Stomach (tissue), 8 donors: ENCODE measurements at regions not wholly inside any gene's neighbourhood (a gene's known extent, or its start where the extent isn't known, plus 50 kb on each side); places are given as distances from the start of the nearest gene placed in this dataset.

Experiments
- DNase-seq, 2 donors: peaks; one replicate each; pipeline versions ENCODE4 v3.0.0 to v3.0.0-alpha.2; 2013 to 2019
- H3K27ac ChIP-seq, 5 donors: fragments of 200-600 bp in 4 of 5; sonication (generic) in 4 of 5; one replicate each; pipeline ENCODE4 v1.5.1; 2013 to 2019; ENCODE audit warnings: mild to moderate bottlenecking in 1 of 5, moderate library complexity in 1 of 5
- H3K27me3 ChIP-seq, 3 donors: fragments of 200-600 bp; sonication (generic); one replicate each; pipeline ENCODE4 v1.5.1; 2017 to 2019; ENCODE audit warnings: mixed run types in 1 of 3
- H3K36me3 ChIP-seq, 4 donors: fragments of 200-600 bp; sonication (generic); 1 replicate in 3 of 4; 2 replicates in 1 of 4; pipeline ENCODE4 v1.5.1; 2016 to 2019
- H3K4me1 ChIP-seq, 4 donors: fragments of 200-600 bp; sonication (generic); one replicate each; pipeline ENCODE4 v1.5.1; 2016 to 2019
- H3K4me3 ChIP-seq, 4 donors: fragments of 200-600 bp; sonication (generic) in 3 of 4; one replicate each; pipeline ENCODE4 v1.5.1; 2016 to 2019; ENCODE audit warnings: mild to moderate bottlenecking in 1 of 4
- H3K9me3 ChIP-seq, 4 donors: fragments of 200-600 bp; sonication (generic); one replicate each; pipeline ENCODE4 v1.5.1; 2016 to 2019
- EP300 ChIP-seq: sonication (generic); formaldehyde crosslinking; IDR thresholded peaks from one replicate; pipeline ENCODE4 v1.6.1; 2017; ENCODE audit warnings: antibody characterized with exemption
- POLR2A ChIP-seq, 4 donors: fragments of 450-650 bp; IDR thresholded peaks; one replicate each; pipeline ENCODE4 v1.6.1; 2016; ENCODE audit warnings: antibody characterized with exemption in 4 of 4, control low read depth in 2 of 4, mild to moderate bottlenecking in 1 of 4, moderate library complexity in 1 of 4
- POLR2AphosphoS5 ChIP-seq, 3 donors: sonication (generic); formaldehyde crosslinking; IDR thresholded peaks; one replicate each; pipeline ENCODE4 v1.6.1; 2016; ENCODE audit warnings: antibody characterized with exemption in 3 of 3
- WGBS, 5 donors: extraction: QIAGEN DNeasy Blood & Tissue Kit in 3 of 5; methylation state at CpG; one replicate each; pipeline versions ENCODE4 v1.1.5 to v1.1.7; 2013 to 2018; 5-methylcytosine and 5-hydroxymethylcytosine counted together
- intact Hi-C: fragments of 100-400 bp; cut with DNase I; formaldehyde crosslinking; loops from one replicate; pipeline ENCODE4 v1.15.1; 2023; ENCODE audit warnings: low total_unique reads
- TF ChIP-seq, protein P1 (sequence below), 7 experiments: fragments of 450-650 bp in 4 of 7; fragments of 200-600 bp in 3 of 7; sonication (generic) in 3 of 7; IDR thresholded peaks; one replicate each; pipeline ENCODE4 v1.5.1; 2016 to 2019; ENCODE audit warnings: antibody characterized with exemption in 7 of 7, control low read depth in 2 of 7, mild to moderate bottlenecking in 1 of 7
- donor health status: healthy with polysubstance abuse.
- donor health status: Bipolar disorder and iron deficiency.
- donor health status: healthy.

DNA sequence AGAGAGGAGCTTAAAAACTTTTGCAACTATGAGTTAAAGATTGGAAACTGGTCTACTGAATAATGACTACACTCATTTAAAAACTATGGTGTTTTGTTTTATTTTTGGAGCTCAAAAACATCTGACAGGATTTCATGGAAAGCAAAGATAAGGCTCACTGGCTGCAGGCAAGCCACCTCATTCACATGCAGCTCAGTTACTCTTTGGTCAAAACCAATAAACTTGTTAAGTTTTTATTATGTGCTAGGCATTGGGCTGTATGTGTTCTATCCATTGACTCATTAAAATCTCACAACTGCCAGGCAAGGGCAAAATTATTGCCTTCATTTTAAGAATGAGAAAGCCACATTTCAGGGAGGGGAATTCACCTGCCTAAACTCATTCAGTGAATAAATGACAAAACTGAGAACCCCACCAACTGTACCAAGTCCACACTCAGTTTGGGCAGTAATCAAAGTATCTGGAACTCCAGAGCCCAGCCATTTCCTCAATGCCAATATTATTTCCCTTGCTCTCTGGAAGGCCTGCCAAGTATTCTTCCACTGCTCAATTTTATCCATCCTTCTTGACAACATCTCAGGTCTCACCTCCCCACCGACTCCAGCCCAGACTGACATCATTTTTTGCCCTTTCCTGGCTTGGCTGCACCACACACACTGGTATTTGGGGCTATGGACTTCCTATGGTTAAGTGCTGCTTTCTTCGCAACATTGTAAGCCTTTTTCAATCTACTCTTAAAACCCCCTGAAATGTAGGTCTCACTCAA is 401.1 kb upstream of the NFIA start:
- Histone ChIP-seq H3K27ac (no peak overlapping the region), H3K4me1 (no peaks in the 10 kb centered on the region), H3K4me3 (no peak overlapping the region), H3K9me3 (no peaks in the 10 kb centered on the region), H3K36me3 (no peaks in the 10 kb centered on the region), H3K27me3 (no peaks in the 10 kb centered on the region)
- 75 to 96% (median 84%) methylated on average over 2 of the region's 2 CpGs for WGBS, 5 donors
- TF ChIP-seq POLR2A (IDR thresholded peaks at IDR 0.05) (no peak), POLR2AphosphoS5 (IDR thresholded peaks at IDR 0.05) (no peak), EP300 (no peak)
- TF ChIP-seq, protein P1, sequence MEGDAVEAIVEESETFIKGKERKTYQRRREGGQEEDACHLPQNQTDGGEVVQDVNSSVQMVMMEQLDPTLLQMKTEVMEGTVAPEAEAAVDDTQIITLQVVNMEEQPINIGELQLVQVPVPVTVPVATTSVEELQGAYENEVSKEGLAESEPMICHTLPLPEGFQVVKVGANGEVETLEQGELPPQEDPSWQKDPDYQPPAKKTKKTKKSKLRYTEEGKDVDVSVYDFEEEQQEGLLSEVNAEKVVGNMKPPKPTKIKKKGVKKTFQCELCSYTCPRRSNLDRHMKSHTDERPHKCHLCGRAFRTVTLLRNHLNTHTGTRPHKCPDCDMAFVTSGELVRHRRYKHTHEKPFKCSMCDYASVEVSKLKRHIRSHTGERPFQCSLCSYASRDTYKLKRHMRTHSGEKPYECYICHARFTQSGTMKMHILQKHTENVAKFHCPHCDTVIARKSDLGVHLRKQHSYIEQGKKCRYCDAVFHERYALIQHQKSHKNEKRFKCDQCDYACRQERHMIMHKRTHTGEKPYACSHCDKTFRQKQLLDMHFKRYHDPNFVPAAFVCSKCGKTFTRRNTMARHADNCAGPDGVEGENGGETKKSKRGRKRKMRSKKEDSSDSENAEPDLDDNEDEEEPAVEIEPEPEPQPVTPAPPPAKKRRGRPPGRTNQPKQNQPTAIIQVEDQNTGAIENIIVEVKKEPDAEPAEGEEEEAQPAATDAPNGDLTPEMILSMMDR (IDR thresholded peaks at IDR 0.05), result no peak
- no peak for DNase-seq
- intact Hi-C loops, result no loop called here

DNA sequence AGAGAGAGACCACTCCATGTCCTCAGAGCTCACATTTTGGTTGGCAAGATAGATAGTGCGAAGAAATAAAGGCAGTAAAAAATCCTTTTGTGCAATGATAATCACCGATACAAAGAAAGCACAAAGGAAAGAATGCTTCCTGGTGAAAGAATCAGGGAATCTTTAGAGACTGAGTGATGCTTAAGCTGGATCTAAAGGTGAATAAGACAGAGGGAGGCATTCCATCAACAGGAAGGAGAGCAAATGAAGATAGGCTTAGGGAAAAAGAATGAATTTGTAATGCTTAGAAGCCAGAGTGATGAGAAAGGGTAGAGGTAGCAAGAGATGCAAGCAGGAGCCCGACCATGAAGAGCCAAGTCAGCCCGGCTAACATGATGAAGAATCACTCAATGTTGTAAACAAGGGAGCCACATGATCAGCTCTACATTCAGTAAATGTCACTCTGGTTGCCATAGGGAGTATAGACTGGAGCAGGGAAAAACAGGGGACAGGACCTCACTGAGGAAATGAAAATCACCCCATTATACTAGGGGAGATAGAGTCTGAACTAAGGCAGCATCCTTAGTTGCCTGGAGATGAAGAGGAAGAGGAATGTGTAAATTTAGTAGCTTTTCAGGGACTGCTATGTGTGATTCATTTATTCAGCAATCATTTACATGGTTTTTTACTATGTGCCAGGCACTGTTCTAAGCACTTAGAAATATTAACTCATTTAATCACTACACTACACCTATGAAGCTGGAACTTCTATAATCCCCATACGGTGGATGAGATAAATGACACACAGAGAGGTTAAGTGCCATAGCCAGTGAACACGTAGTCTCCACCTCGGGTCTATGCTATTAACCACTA is 402.6 kb upstream of the NFIA start:
- 76 to 89% (median 77%) methylated on average over 7 of the region's 7 CpGs for WGBS, 5 donors
- TF ChIP-seq, protein P1 (IDR thresholded peaks at IDR 0.05), result no peak
- TF ChIP-seq POLR2A (IDR thresholded peaks at IDR 0.05) (no peak), POLR2AphosphoS5 (IDR thresholded peaks at IDR 0.05) (no peak), EP300 (no peak)
- intact Hi-C loops, result no loop called here
- no peaks in the 10 kb centered on the region for H3K27me3 ChIP-seq
- DNase-seq, result no peak
- no peaks in the 10 kb centered on the region for H3K9me3 ChIP-seq
- no peak overlapping the region for H3K4me3 ChIP-seq
- no peaks in the 10 kb centered on the region for H3K36me3 ChIP-seq
- no peak overlapping the region for H3K27ac ChIP-seq
- H3K4me1 ChIP-seq, result no peaks in the 10 kb centered on the region

DNA sequence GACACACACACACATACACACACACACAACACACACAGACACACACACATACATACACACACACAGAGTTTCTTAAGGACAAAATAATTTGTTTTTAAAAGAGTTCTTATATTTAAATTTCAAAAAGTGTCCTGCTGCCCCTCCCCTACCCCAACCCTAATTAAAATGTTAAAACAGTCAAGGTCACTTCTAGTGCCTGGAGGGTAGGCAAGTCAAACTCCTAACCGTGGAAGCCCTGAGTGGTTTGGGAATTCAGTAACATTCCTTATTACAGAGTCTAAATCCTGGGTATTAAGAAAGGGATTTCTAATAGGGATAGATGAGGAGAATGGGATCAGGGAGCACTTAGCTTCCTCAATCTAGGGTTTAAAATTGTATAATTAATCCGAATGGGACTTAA is 403.6 kb upstream of the NFIA start:
- TF ChIP-seq, protein P1 (IDR thresholded peaks at IDR 0.05), result no peak
- TF ChIP-seq POLR2AphosphoS5 (IDR thresholded peaks at IDR 0.05) (no peak), EP300 (no peak), POLR2A (IDR thresholded peaks at IDR 0.05) (no peak)
- Histone ChIP-seq H3K4me3 (no peak overlapping the region), H3K9me3 (no peaks in the 10 kb centered on the region), H3K27me3 (no peaks in the 10 kb centered on the region), H3K27ac (no peak overlapping the region), H3K4me1 (no peaks in the 10 kb centered on the region), H3K36me3 (no peaks in the 10 kb centered on the region)
- intact Hi-C loops, result no loop called here
- 58 to 71% (median 66%) methylated on average over 2 of the region's 2 CpGs for WGBS, 5 donors
- DNase-seq, result no peak

DNA sequence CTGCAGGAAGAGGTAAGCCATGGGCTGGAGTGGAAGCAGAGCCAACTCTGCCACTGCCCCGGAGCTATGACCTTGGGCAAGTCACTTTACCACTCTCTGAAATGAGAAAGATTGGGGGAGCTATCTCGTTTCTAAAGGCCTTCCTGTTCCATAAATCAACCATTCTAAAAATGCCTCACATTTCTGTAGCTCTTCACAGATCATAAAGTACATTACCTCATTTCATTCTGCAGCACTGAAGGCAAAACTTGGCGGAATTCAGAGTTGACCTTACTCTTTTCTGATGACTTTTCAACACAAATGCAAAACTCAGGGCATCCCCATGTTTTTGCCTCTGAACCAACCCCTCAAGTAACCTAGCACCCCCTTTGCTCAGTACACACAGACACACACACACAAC is 404.0 kb upstream of the NFIA start:
- intact Hi-C loops, result no loop called here
- 73 to 88% (median 77%) methylated on average over 3 of the region's 3 CpGs for WGBS, 5 donors
- Histone ChIP-seq H3K27ac (no peak overlapping the region), H3K9me3 (no peaks in the 10 kb centered on the region), H3K4me3 (no peak overlapping the region), H3K27me3 (no peaks in the 10 kb centered on the region), H3K36me3 (no peaks in the 10 kb centered on the region), H3K4me1 (no peaks in the 10 kb centered on the region)
- TF ChIP-seq POLR2A (IDR thresholded peaks at IDR 0.05) (no peak), EP300 (no peak), POLR2AphosphoS5 (IDR thresholded peaks at IDR 0.05) (no peak)
- TF ChIP-seq, protein P1 (IDR thresholded peaks at IDR 0.05), result no peak
- DNase-seq, result no peak
